Mucosa of descending colon (tissue), 3 donors: ENCODE measurements at regions not wholly inside any gene's neighbourhood (a gene's known extent, or its start where the extent isn't known, plus 50 kb on each side); places are given as distances from the start of the nearest gene placed in this dataset.

Experiments used
- ATAC-seq: fragments of 200-7000 bp; cut with Tn5 transposase; one replicate; pipeline ENCODE4 v1.9.1; 2020; ENCODE audit warnings: mild to moderate bottlenecking, moderate library complexity
- DNase-seq, 3 donors: peaks; one replicate each; pipeline ENCODE4 v3.0.0-alpha.2; 2020
- H3K36me3 ChIP-seq: fragments of 200-600 bp; one replicate; pipeline ENCODE4 v1.8.0; 2021; ENCODE audit warnings: low read depth, mild to moderate bottlenecking
- H3K4me1 ChIP-seq: fragments of 200-600 bp; one replicate; pipeline ENCODE4 v1.8.0; 2021; ENCODE audit warnings: low read depth, mild to moderate bottlenecking
- H3K4me3 ChIP-seq: fragments of 200-600 bp; one replicate; pipeline ENCODE4 v1.8.0; 2021; ENCODE audit warnings: mild to moderate bottlenecking
- H3K9me3 ChIP-seq: fragments of 200-600 bp; one replicate; pipeline ENCODE4 v1.8.0; 2021; ENCODE audit warnings: mild to moderate bottlenecking
- intact Hi-C, 2 donors: fragments of 100-400 bp; cut with DNase I in 1 of 2; cut with micrococcal nuclease in 1 of 2; formaldehyde crosslinking; loops; one replicate each; pipeline versions ENCODE4 v1.11.0 to v1.11.1; 2022; cut with DNase I, micrococcal nuclease
- TF ChIP-seq, protein P1 (sequence below): fragments of 200-600 bp; IDR thresholded peaks from one replicate; pipeline ENCODE4 v1.8.0; 2022; ENCODE audit warnings: antibody characterized with exemption, mild to moderate bottlenecking
- donor health status: DM: no; HTN: no; CAD: no; lungs with moderate emphysema.
- donor health status: DM: no; HTN: no; CAD: no.
- donor health status: DM: no; HTN: yes; CAD: no.

DNA sequence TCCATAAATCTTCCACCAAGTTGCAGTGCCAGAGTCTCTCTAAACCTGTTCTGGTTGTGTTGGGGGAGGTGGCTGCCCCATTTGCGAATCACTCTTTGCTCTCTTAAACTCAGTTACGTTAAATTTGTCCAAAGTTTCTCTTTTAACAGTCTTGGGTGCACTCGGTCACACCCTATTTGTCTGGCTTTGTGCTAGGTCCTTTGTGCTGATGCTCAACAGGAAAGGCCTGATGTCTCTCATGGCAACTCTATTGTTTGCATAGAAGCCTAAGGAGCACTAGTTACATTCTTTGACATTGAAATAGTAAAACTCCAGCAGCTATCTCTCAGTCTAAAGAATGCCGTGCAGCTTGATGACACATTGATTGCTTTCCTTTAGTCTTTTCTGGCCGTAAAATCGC lies 105.1 kb downstream of the TRMT11 start:
- ATAC-seq (no peak), DNase-seq (no peak)
- TF ChIP-seq, protein P1, sequence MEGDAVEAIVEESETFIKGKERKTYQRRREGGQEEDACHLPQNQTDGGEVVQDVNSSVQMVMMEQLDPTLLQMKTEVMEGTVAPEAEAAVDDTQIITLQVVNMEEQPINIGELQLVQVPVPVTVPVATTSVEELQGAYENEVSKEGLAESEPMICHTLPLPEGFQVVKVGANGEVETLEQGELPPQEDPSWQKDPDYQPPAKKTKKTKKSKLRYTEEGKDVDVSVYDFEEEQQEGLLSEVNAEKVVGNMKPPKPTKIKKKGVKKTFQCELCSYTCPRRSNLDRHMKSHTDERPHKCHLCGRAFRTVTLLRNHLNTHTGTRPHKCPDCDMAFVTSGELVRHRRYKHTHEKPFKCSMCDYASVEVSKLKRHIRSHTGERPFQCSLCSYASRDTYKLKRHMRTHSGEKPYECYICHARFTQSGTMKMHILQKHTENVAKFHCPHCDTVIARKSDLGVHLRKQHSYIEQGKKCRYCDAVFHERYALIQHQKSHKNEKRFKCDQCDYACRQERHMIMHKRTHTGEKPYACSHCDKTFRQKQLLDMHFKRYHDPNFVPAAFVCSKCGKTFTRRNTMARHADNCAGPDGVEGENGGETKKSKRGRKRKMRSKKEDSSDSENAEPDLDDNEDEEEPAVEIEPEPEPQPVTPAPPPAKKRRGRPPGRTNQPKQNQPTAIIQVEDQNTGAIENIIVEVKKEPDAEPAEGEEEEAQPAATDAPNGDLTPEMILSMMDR: no peak
- no peaks in the 10 kb centered on the region for H3K4me1 ChIP-seq
- intact Hi-C loops: no loop called here
- H3K36me3 ChIP-seq: no peaks in the 10 kb centered on the region
- H3K4me3 ChIP-seq: no peak overlapping the region
- no peaks in the 10 kb centered on the region for H3K9me3 ChIP-seq

DNA sequence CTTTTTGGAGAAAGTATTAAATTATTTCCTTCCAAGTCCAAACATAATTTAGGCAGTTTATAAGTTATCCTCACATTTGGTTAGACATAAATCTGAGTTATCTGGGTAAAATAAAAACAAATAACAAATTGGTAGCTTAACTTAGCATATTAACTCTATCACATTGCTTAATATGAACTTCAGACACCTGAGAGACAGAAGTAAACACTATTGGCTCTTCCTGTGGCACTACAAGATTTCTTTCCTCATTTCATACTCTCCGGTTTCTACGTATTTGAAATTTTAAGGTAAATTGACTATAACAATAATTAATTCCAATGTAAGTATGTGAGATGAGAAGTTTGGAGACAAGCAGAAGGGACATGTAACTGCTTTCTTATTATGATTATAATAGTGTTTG lies 106.8 kb downstream of the TRMT11 start:
- no peak overlapping the region for H3K4me3 ChIP-seq
- intact Hi-C loops: no loop called here
- ATAC-seq (no peak), DNase-seq (no peak)
- H3K4me1 ChIP-seq: no peaks in the 10 kb centered on the region
- H3K36me3 ChIP-seq: no peaks in the 10 kb centered on the region
- no peaks in the 10 kb centered on the region for H3K9me3 ChIP-seq
- TF ChIP-seq, protein P1: no peak

DNA sequence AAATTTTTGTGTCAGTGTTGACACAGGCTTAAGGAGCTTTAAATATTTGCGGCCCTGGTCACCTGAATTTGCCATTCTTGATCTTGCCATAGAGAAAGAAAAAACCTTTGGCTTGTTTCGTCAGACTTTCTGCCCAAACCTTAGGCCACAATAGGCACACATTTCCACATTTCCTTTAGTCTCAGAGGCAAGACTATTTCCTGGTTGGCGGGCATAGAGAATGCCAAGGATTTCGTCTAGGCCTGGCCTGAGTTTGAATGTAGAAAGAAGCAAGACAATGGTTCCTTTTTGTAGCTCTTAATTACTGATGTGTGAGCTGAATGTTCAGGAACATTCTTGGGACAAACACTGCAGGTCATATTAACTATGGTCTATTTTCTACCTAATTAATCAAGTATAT lies 108.1 kb downstream of the TRMT11 start:
- ATAC-seq (no peak), DNase-seq (no peak)
- TF ChIP-seq, protein P1: no peak
- Histone ChIP-seq H3K9me3 (no peaks in the 10 kb centered on the region), H3K4me3 (no peak overlapping the region), H3K36me3 (no peaks in the 10 kb centered on the region), H3K4me1 (no peaks in the 10 kb centered on the region)
- intact Hi-C loops: no loop called here

DNA sequence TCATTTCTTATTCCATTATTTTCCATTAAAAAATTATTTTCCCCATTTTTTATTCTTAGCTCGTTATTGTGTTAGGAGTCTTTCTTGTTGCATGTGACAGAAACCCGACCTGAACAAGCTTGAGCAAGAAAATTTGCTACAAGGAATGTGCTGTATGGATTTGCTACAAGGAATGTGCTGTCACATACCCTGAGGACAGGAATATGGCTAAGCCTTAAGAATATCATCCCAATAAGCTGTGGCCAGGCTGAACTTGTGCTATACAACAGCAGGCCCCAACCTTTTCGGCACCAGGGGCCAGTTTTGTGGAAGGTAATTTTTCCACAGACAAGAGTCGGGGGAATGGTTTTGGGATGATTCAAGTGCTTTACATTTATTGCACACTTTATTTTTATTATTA lies 114.0 kb downstream of the TRMT11 start:
- Histone ChIP-seq H3K4me3 (no peak overlapping the region), H3K9me3 (no peaks in the 10 kb centered on the region), H3K36me3 (no peaks in the 10 kb centered on the region), H3K4me1 (no peaks in the 10 kb centered on the region)
- no peak for ATAC-seq
- no peak for DNase-seq
- TF ChIP-seq, protein P1: no peak
- intact Hi-C loops: no loop called here

DNA sequence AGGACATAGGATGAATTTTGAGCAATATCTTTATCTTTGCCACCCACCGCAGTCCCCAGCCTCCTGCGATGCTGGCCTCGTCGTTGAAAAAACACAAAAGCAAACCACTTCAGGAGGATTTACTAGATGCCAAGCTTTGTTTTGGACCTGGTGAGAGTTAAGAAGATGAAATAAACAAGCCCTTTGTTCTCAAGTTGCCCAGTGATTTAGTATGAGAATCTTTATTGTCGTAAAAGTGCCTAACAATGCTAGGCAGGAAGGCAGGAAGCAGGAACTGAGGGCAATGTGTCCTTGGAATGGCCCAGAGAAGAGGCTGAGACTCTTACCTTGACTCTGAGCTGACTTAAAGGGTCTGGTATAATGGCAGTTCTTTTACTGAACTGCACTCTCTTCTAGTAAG lies 116.0 kb downstream of the TRMT11 start:
- DNase-seq: no peak
- ATAC-seq: no peak
- H3K36me3 ChIP-seq: no peaks in the 10 kb centered on the region
- TF ChIP-seq, protein P1: no peak
- intact Hi-C loops: no loop called here
- no peaks in the 10 kb centered on the region for H3K9me3 ChIP-seq
- H3K4me1 ChIP-seq: no peaks in the 10 kb centered on the region
- no peak overlapping the region for H3K4me3 ChIP-seq

DNA sequence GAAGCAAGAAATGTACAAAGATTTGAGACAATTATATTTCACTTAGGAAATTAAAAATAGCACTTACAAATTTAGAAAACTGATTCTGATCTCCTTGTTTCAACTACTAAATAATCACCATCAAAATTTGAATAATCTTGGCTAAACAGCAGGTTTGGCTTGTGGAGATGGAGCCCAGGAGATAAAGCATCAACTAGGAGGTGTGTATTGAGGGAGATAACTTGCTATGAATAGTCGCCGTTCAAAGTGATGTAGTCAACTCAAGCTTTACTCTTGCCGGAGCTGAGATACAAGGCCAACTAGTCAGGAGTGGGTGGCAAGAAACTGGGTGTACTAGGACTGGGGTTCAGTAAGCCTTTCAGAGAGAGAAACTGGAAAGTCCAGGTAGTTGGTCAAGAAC lies 117.7 kb downstream of the TRMT11 start:
- Histone ChIP-seq H3K9me3 (no peaks in the 10 kb centered on the region), H3K36me3 (no peaks in the 10 kb centered on the region), H3K4me3 (no peak overlapping the region), H3K4me1 (no peaks in the 10 kb centered on the region)
- intact Hi-C loops: no loop called here
- ATAC-seq: no peak
- DNase-seq: no peak
- TF ChIP-seq, protein P1: no peak
